Activated T-cell treated with anti-CD3 and anti-CD28 coated beads, Interleukin-2, amount 50 U/mL, for 1 hour (primary cell): ENCODE measurements at regions not wholly inside any gene's neighbourhood (a gene's known extent, or its start where the extent isn't known, plus 50 kb on each side); places are given as distances from the start of the nearest gene placed in this dataset.

Experiments used
- DNase-seq: peaks from one replicate; pipeline ENCODE4 v3.0.0-alpha.2; 2020

- no peak for DNase-seq
Measured at GRCh38 chr5:54634089-54634488, 116.5 kb downstream of the SNX18 start.

GRCh38 chr5:54632131-54632701 is 114.7 kb downstream of the SNX18 start:
- no peak for DNase-seq

GRCh38 chr5:54630738-54631359 is 113.3 kb downstream of the SNX18 start:
- DNase-seq: no peak

- no peak for DNase-seq
Measured at GRCh38 chr5:54629115-54629514, 111.6 kb downstream of the SNX18 start.

GRCh38 chr5:54628050-54628449 is 110.5 kb downstream of the SNX18 start:
- no peak for DNase-seq

GRCh38 chr5:54626407-54626806 is 108.8 kb downstream of the SNX18 start:
- no peak for DNase-seq

- no peak for DNase-seq
Measured at GRCh38 chr5:54624805-54625568, 107.4 kb downstream of the SNX18 start.

GRCh38 chr5:54621709-54622108 is 104.2 kb downstream of the SNX18 start:
- DNase-seq: no peak

- no peak for DNase-seq
Measured at GRCh38 chr5:54621048-54621447, 103.5 kb downstream of the SNX18 start.

- no peak for DNase-seq
Measured at GRCh38 chr5:54620141-54620933, 102.8 kb downstream of the SNX18 start.

- no peak for DNase-seq
Measured at GRCh38 chr5:54619731-54620130, 102.2 kb downstream of the SNX18 start.

- no peak for DNase-seq
Measured at GRCh38 chr5:54616518-54617220, 99.1 kb downstream of the SNX18 start.

GRCh38 chr5:54616031-54616430 is 98.5 kb downstream of the SNX18 start:
- no peak for DNase-seq

GRCh38 chr5:54615381-54615780 is 97.8 kb downstream of the SNX18 start:
- no peak for DNase-seq

- DNase-seq: no peak
Measured at GRCh38 chr5:54612711-54613110, 95.2 kb downstream of the SNX18 start.

- no peak for DNase-seq
Measured at GRCh38 chr5:54611290-54611951, 93.9 kb downstream of the SNX18 start.

GRCh38 chr5:54610197-54610944 is 92.8 kb downstream of the SNX18 start:
- no peak for DNase-seq

GRCh38 chr5:54608423-54609085 is 91.0 kb downstream of the SNX18 start:
- DNase-seq: no peak

- DNase-seq: no peak
Measured at GRCh38 chr5:54607006-54607405, 89.4 kb downstream of the SNX18 start.

- DNase-seq: no peak
Measured at GRCh38 chr5:54603372-54603771, 85.8 kb downstream of the SNX18 start.

GRCh38 chr5:54602475-54602874 is 84.9 kb downstream of the SNX18 start:
- DNase-seq: no peak
